ENCODE measurements at regions not wholly inside any gene's neighbourhood (a gene's known extent, or its start where the extent isn't known, plus 50 kb on each side); places are given as distances from the start of the nearest gene placed in this dataset.

- DNase-seq = no peak
These were observed 172.0 kb upstream of the PELI2 start for GRCh38 chr14:55946231-55946630.

- DNase-seq = no peak
These were observed 169.8 kb upstream of the PELI2 start for GRCh38 chr14:55948399-55948798.

- DNase-seq = no peak
These were observed 168.5 kb upstream of the PELI2 start for GRCh38 chr14:55949708-55950107.

GRCh38 chr14:55950135-55950534, 168.1 kb upstream of the PELI2 start:
- no peak for DNase-seq

- DNase-seq = no peak
These were observed 166.6 kb upstream of the PELI2 start for GRCh38 chr14:55951341-55952206.

- DNase-seq = no peak
These were observed 164.1 kb upstream of the PELI2 start for GRCh38 chr14:55954108-55954507.

- DNase-seq = no peak
These were observed 163.0 kb upstream of the PELI2 start for GRCh38 chr14:55955175-55955574.

GRCh38 chr14:55957950-55958349, 160.3 kb upstream of the PELI2 start:
- DNase-seq = no peak

GRCh38 chr14:55963295-55963694, 154.9 kb upstream of the PELI2 start:
- no peak for DNase-seq

GRCh38 chr14:55964091-55964490, 154.1 kb upstream of the PELI2 start:
- no peak for DNase-seq

GRCh38 chr14:55964821-55965220, 153.4 kb upstream of the PELI2 start:
- no peak for DNase-seq

- DNase-seq = no peak
These were observed 152.4 kb upstream of the PELI2 start for GRCh38 chr14:55965851-55966250.

- no peak for DNase-seq
These were observed 149.5 kb upstream of the PELI2 start for GRCh38 chr14:55968741-55969140.

GRCh38 chr14:55973285-55973800, 144.9 kb upstream of the PELI2 start:
- DNase-seq = no peak

GRCh38 chr14:55973911-55974630, 144.1 kb upstream of the PELI2 start:
- no peak for DNase-seq

- no peak for DNase-seq
These were observed 142.8 kb upstream of the PELI2 start for GRCh38 chr14:55975281-55975910.

GRCh38 chr14:55976219-55976618, 142.0 kb upstream of the PELI2 start:
- DNase-seq = no peak

GRCh38 chr14:55976655-55977054, 141.6 kb upstream of the PELI2 start:
- DNase-seq = no peak

GRCh38 chr14:55977392-55978150, 140.6 kb upstream of the PELI2 start:
- DNase-seq = no peak

- DNase-seq = no peak
These were observed 139.1 kb upstream of the PELI2 start for GRCh38 chr14:55979096-55979495.

- no peak for DNase-seq
These were observed 138.4 kb upstream of the PELI2 start for GRCh38 chr14:55979781-55980180.

GRCh38 chr14:55980970-55981369, 137.2 kb upstream of the PELI2 start:
- no peak for DNase-seq

- DNase-seq = no peak
These were observed 132.1 kb upstream of the PELI2 start for GRCh38 chr14:55986069-55986468.

All from activated effector memory CD4-positive, alpha-beta T cell treated with anti-CD3 and anti-CD28 coated beads, Interleukin-2, amount 50 U/mL, for 16 hours (primary cell).